ENCODE measurements at regions not wholly inside any gene's neighbourhood (a gene's known extent, or its start where the extent isn't known, plus 50 kb on each side); places are given as distances from the start of the nearest gene placed in this dataset.
A peak's percentile ranks its signal among the peaks of the same experiment; 100 is the strongest.

GRCh38 chr15:91480426-91480825, 373.1 kb upstream of the SLCO3A1 start:
- peak in 1 of 2 experiments; percentile 35; a peak in 2 of 4 replicates for TF ChIP-seq MAFK (conservative IDR thresholded peaks at IDR 0.05 in 1 of 2, IDR thresholded peaks at IDR 0.05 in 1 of 2; ENCODE audit: low read length in 2 of 2)
- TF ChIP-seq, protein P1, sequence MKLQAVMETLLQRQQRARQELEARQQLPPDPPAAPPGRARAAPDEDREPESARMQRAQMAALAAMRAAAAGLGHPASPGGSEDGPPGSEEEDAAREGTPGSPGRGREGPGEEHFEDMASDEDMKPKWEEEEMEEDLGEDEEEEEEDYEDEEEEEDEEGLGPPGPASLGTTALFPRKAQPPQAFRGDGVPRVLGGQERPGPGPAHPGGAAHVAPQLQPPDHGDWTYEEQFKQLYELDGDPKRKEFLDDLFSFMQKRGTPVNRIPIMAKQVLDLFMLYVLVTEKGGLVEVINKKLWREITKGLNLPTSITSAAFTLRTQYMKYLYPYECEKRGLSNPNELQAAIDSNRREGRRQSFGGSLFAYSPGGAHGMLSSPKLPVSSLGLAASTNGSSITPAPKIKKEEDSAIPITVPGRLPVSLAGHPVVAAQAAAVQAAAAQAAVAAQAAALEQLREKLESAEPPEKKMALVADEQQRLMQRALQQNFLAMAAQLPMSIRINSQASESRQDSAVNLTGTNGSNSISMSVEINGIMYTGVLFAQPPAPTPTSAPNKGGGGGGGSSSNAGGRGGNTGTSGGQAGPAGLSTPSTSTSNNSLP (IDR thresholded peaks at IDR 0.05; ENCODE audit: low read depth, low read length), result no peak
- no peak for TF ChIP-seq ZSCAN22 (CRISPR knock-in tag; IDR thresholded peaks at IDR 0.05)
- POLR2A ChIA-PET, result no interaction called here
- CTCF ChIA-PET (ENCODE audit: low intra/inter-chr PET ratio, low total read pairs), result no interaction called here
- no peak for DNase-seq (ENCODE audit: low spot score)
- BruUV-seq (replicated peaks), result no TSS peak
- no peak overlapping the region for H3K27ac ChIP-seq (ENCODE audit: extremely low read length, insufficient read depth, low read length)
- H3K79me2 ChIP-seq (ENCODE audit: insufficient read depth, low read length), result no peaks in the 10 kb centered on the region
- intact Hi-C loops (cut with micrococcal nuclease; ENCODE audit: unreplicated experiment) (no loop called here), in situ Hi-C loops (cut with HindIII; ENCODE audit: extremely low pct_ligation_motif_present, low pct_unique_long_range_greater_than_20kb) (no loop called here)
- no peaks in the 10 kb centered on the region for H3K4me1 ChIP-seq (ENCODE audit: insufficient read depth, low read length)
- ATAC-seq, result no peak
- WGBS (ENCODE audit: low lambda C conversion rate), result 33% methylated on average over 4 of the region's 4 CpGs
- FAIRE-seq, result no peak
- no peak overlapping the region for H3K4me3 ChIP-seq (replicated peaks in 1 of 3; ENCODE audit: insufficient read depth in 1 of 3, low read depth in 2 of 3, low read length in 3 of 3)
- no peak overlapping the region for H3K4me2 ChIP-seq (ENCODE audit: low read depth, low read length)
- no peak overlapping the region for H3K9ac ChIP-seq (ENCODE audit: insufficient read depth, low read depth, low read length)
- no peak overlapping the region for H2AFZ ChIP-seq (ENCODE audit: low read length)
- H4K20me1 ChIP-seq (ENCODE audit: insufficient read depth, low read length), result no peaks in the 10 kb centered on the region
- H3K36me3 ChIP-seq (replicated peaks in 1 of 2; ENCODE audit: control insufficient read depth in 1 of 2, insufficient read depth in 2 of 2, low read length in 2 of 2), result no peaks in the 10 kb centered on the region
- H3K9me3 ChIP-seq (ENCODE audit: low read length), result no peaks in the 10 kb centered on the region
- 0 out of 5 replicates have a peak, but pooled peaks cover 0 to 3% of the 10 kb centered on the region in 2 experiments for H3K27me3 ChIP-seq (ENCODE audit: control insufficient read depth in 1 of 2, insufficient read depth in 2 of 2, low read length in 2 of 2)

GRCh38 chr15:91482799-91483198, 370.7 kb upstream of the SLCO3A1 start:
- no peak for ATAC-seq

More at GRCh38 chr15:91482799-91483198, 370.7 kb upstream of the SLCO3A1 start:
- Histone ChIP-seq H3K4me2 (ENCODE audit: low read depth, low read length) (no peak overlapping the region), H3K4me3 (replicated peaks in 1 of 3; ENCODE audit: insufficient read depth in 1 of 3, low read depth in 2 of 3, low read length in 3 of 3) (no peak overlapping the region), H3K4me1 (ENCODE audit: insufficient read depth, low read length) (no peaks in the 10 kb centered on the region), H3K27me3 (ENCODE audit: control insufficient read depth in 1 of 2, insufficient read depth in 2 of 2, low read length in 2 of 2) (0 out of 5 replicates have a peak, but pooled peaks cover 0 to 3% of the 10 kb centered on the region in 2 experiments), H3K27ac (ENCODE audit: extremely low read length, insufficient read depth, low read length) (no peak overlapping the region), H4K20me1 (ENCODE audit: insufficient read depth, low read length) (no peaks in the 10 kb centered on the region), H3K79me2 (ENCODE audit: insufficient read depth, low read length) (no peaks in the 10 kb centered on the region), H3K9me3 (ENCODE audit: low read length) (no peaks in the 10 kb centered on the region), H3K36me3 (replicated peaks in 1 of 2; ENCODE audit: control insufficient read depth in 1 of 2, insufficient read depth in 2 of 2, low read length in 2 of 2) (no peaks in the 10 kb centered on the region), H3K9ac (ENCODE audit: insufficient read depth, low read depth, low read length) (no peak overlapping the region), H2AFZ (ENCODE audit: low read length) (no peak overlapping the region)
- no peak for FAIRE-seq
- no TSS peak for BruUV-seq (replicated peaks)
- ChIA-PET CTCF (ENCODE audit: low intra/inter-chr PET ratio, low total read pairs) (no interaction called here), POLR2A (no interaction called here)
- in situ Hi-C loops (cut with HindIII; ENCODE audit: extremely low pct_ligation_motif_present, low pct_unique_long_range_greater_than_20kb) (no loop called here), intact Hi-C loops (cut with micrococcal nuclease; ENCODE audit: unreplicated experiment) (no loop called here)
- no peak for TF ChIP-seq SRF (IDR thresholded peaks at IDR 0.05; ENCODE audit: low read depth, low read length)
- no peak for TF ChIP-seq ZNF83 (CRISPR knock-in tag; IDR thresholded peaks at IDR 0.05; ENCODE audit: borderline replicate concordance)
- TF ChIP-seq ZNF781 (CRISPR knock-in tag; IDR thresholded peaks at IDR 0.05; ENCODE audit: borderline replicate concordance, not compliant biosample characterization), result no peak
- TF ChIP-seq YEATS2 (CRISPR knock-in tag; IDR thresholded peaks at IDR 0.05; ENCODE audit: borderline replicate concordance), result no peak
- TF ChIP-seq NFIB (CRISPR knock-in tag; IDR thresholded peaks at IDR 0.05; ENCODE audit: borderline replicate concordance), result no peak
- no peak for DNase-seq (ENCODE audit: low spot score)
- WGBS (ENCODE audit: low lambda C conversion rate), result 0% methylated on average over 1 of the region's 1 CpG

Measured in HepG2 (cell line).